Amygdala (tissue), 56 donors: ENCODE measurements at regions not wholly inside any gene's neighbourhood (a gene's known extent, or its start where the extent isn't known, plus 50 kb on each side); places are given as distances from the start of the nearest gene placed in this dataset.
"Not testable (repeated sequence)": the region's sequence is repeated elsewhere in the genome, so short reads cannot be mapped to it uniquely, and the experiment has no call there.

Experiments
- DNase-seq, 56 donors: peaks; one replicate each; lab custom pipeline; 2025; lab: John Stamatoyannopoulos, UW

GRCh38 chr7:112592565-112593263 is 111.9 kb downstream of the LSMEM1 start:
- DNase-seq, result not testable (repeated sequence)

DNA sequence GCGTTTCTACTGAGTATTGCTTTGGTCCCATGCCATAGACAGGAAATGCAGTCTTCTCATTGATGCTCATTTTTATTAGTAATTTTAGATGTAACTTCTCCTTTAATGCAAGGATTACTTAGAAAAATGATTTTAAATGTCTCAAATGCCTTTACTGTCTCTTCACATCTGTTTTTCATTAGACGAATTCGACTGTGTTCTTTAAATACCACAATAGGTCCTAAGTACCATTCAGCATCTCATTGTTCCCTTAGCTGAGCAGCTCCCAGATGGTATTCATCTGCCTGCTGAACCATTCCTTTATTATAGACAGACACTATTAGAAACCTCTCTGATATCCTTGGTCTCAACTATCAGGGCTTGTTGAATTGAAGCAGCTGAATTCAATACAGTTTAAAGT is 113.6 kb downstream of the LSMEM1 start:
- DNase-seq, result no peak

GRCh38 chr7:112596260-112596659 is 115.5 kb downstream of the LSMEM1 start:
- no peak for DNase-seq

DNA sequence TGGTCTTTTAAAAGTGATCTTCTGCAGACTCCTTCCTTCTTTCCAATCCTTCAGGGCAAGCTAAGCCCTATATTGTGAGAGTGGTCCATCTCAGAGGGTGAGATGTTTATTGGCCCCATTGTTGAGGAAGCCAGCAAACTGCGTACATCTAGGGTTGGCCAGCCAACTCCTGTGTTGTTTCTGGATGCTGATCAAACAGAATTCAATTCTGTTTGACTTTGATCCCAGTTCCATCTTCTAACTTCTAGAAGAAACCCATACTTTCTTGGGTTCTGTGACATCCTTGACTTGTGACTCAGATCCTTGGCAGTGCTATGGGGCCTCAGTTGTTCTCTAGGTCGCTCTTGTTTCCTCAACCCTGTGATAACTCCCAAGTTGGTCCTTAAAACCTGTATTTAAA is 116.2 kb downstream of the LSMEM1 start:
- no peak for DNase-seq

DNA sequence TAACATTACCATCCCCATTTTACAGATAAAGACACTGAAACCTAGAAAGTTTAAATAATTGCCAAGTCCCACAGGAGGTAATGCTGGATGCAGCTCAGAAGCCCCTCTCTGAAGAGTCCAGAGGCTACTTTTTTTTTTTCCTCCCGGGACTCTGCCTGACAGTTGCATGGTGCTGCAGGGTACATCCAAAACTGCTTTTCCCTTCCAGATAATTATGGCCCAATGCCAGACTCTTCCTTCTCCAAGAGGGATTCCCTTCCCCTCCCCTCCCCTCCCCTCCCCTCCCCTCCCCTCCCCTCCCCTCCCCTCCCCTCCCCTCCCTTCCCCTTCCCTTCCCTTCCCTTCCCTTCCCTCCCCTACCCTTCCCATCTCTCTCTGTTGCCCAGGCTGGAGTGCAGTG is 122.9 kb downstream of the LSMEM1 start:
- no peak for DNase-seq

DNA sequence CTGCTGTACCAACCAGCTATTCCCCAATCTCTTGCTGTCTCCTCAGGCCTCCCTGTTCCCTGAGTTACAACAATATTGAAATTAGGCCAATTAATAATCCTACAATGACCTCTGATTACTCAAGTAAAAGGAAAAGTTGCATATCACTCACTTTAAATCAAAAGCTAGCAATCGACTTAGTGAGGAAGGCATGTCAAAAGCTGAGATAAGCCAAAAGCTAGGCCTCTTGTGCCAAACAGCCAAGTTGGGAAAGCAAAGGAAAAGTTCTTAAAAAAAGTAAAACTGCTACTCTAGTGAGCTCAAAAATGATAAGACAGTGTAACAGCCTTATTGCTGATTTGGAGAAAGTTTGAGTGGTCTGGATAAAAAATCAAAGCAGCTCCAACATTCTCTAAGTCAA is 129.8 kb downstream of the LSMEM1 start:
- DNase-seq, result no peak

DNA sequence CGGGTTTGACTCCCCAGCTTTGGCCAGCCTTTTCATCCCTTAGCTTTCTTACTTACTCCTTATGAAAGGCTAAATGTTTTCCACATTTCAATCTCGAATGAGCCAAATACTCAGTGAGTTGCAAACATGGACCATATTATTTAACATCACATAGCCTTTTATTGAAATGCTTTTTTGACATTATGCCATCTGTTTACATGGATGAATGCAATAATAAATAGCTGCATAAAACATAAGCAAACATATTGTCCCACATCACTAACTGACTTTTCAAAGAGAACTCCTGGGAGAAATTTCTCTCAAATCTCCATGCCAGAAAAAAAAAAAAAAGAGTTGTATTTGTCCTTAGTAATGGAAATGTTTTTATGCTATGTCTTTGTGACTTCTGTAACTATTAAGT is 134.9 kb downstream of the LSMEM1 start:
- DNase-seq, result no peak

- DNase-seq, result no peak
Observed at GRCh38 chr7:112616295-112616694, 135.5 kb downstream of the LSMEM1 start.

GRCh38 chr7:112619343-112619742 is 138.6 kb downstream of the LSMEM1 start:
- no peak for DNase-seq

GRCh38 chr7:112622159-112622715 is 141.4 kb downstream of the LSMEM1 start:
- DNase-seq, result no peak

DNA sequence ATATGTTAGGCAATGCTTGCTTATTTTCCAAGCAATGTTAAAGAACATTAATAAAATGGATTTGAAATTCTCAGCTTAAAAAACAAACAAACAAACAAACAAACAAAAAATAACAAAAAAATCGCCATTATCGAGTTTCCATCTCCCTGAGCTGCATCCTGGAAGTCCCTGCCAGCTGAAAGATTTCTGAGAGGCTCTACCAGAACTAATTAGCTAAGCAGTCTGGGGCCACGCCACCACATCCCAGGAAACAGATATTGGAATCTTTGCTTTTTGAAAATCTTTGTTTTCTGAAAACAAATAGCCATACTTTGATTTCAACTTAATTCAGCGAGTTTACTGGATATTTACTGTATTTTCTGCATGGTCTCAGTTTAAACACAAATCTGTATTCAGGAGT is 143.6 kb downstream of the LSMEM1 start:
- DNase-seq, result no peak

DNA sequence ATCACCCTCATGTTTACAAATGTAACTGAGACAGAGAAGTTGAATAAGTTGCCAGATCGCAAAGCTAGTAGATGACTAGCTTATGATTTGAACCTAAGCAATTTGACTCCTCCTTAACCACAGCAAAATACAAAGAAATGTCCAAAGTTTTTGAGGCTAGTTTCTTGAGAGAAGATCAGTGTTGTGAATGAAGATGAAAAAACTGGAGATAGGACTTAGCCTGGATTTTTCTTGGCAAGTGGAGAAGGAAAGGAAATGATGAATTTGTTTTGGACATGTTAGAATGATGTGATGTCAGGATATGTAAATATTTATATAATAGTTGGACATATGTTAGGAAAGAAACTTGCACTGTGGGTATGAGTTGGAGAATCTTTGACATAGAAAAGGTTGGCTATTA is 149.8 kb downstream of the LSMEM1 start:
- no peak for DNase-seq

GRCh38 chr7:112634107-112634506 is 153.3 kb downstream of the LSMEM1 start:
- no peak for DNase-seq

DNA sequence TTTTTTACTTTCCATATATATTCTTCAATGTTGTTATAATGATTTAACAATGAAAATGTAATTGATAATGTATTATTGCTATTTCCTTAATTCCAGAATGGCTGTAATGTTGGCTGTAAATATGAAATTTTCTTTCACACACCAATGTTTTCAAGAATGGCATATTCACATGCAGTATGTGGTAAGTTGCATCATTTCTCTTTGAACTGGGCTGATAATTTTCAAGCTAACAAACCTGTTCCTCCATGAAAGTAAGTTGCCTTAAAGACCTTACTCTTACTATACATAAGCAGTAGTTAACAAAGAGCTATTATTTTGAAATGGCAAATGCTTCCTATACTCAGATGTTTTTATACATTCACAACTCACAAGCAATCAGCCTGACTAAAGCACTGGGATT is 154.5 kb downstream of the TMEM168 start:
- no peak for DNase-seq

DNA sequence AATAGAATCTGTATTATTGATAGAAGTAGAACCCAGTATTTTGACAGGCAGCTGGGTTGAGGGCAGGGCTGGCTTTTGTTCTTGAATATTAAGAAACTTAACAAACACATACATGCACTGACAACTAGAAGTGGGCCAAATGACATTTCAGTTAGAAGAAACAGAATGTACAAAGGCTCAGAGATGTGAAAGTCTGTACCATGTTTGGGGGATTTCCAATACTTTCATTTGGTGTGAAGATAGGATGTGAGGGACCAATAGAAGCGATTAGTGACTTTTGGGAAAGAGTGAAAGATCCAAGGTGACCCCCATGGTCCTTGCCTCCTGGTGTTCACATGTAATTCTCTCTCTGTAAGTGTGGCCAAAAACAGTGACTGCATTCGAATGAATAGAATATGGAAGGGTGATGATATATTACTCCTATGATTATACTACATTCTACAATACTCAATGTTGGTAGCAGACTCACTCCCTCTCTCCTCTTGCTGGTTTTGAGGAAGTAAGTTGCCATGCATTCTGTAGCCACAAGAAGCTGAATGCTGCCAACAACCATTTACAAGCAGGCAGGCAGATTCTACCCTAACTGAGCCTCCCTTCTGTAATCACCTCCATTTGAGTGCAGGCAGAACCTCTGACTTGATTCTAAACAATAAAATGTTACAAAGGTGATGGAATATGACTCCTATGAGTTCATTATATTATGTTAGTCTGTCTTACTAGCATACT is 151.4 kb downstream of the TMEM168 start:
- DNase-seq, result no peak

GRCh38 chr7:112640685-112641084 is 149.5 kb downstream of the TMEM168 start:
- no peak for DNase-seq

GRCh38 chr7:112646783-112647182 is 143.4 kb downstream of the TMEM168 start:
- no peak for DNase-seq

DNA sequence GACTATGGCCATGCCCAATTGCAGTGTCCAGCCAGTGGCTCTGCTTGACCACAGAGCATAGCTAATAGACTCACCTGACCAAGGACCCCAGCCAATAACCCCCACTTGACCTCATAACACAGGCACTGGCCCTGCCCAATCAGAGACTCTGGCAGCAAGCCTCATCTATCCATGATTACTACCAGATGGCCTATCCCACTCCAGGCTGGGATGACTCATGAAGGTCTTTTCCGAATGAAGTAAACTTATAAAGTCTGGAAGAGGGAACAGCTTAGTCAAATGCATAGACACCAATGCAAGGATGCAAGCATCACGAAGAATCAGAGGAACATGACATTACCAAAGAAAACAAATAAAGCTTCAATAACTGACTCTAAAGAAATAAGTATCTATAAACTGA is 141.4 kb downstream of the TMEM168 start:
- DNase-seq, result no peak

DNA sequence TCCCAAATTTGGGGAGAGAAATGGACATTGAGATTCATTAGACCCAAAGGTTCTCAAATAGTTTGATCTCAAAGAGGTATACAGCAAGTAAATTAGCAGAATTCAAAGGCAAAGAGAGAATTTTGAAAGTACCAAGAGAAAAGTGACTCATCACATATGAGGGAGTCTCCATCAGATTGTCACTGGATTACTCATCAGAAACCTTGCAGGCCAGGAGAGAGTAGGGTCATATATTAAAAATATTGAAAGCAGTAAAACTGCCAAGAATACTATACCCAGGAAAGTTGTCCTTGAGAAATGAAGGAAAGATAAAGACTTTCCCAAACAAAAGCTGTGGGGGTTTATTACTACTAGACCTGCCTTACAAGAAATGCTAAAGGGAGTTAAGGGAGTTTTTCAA is 140.6 kb downstream of the TMEM168 start:
- DNase-seq, result no peak

- no peak for DNase-seq
Observed at GRCh38 chr7:112654322-112655216, 135.6 kb downstream of the TMEM168 start.

- no peak for DNase-seq
Observed at GRCh38 chr7:112665709-112666108, 124.5 kb downstream of the TMEM168 start.
